ENCODE measurements at regions not wholly inside any gene's neighbourhood (a gene's known extent, or its start where the extent isn't known, plus 50 kb on each side); places are given as distances from the start of the nearest gene placed in this dataset.

GRCh38 chr2:604854-605524, 72.2 kb downstream of the TMEM18 start:
- H3K27ac ChIP-seq (ENCODE audit: low read depth in 1 of 2, low read length in 2 of 2), result no peak overlapping the region
- ATAC-seq (ENCODE audit: low FRiP score) (no peak), DNase-seq (no peak)
- H3K27me3 ChIP-seq (ENCODE audit: control insufficient read depth in 1 of 2, insufficient read depth in 2 of 2, low read length in 1 of 2), result no peaks in the 10 kb centered on the region
- H3K9me3 ChIP-seq (ENCODE audit: control insufficient read depth, low read length), result no peaks in the 10 kb centered on the region
- intact Hi-C loops (cut with DNase I), result no loop called here
- WGBS, 2 donors, result 97% methylated on average over 2 of the region's 2 CpGs
- no peaks in the 10 kb centered on the region for H3K4me1 ChIP-seq (ENCODE audit: control insufficient read depth in 1 of 2, insufficient read depth in 2 of 2, low read length in 2 of 2)
- H3K4me3 ChIP-seq (ENCODE audit: low read length in 2 of 2), result no peak overlapping the region
- no peaks in the 10 kb centered on the region for H3K36me3 ChIP-seq (ENCODE audit: control insufficient read depth in 1 of 2, insufficient read depth in 2 of 2, low read length in 1 of 2)

GRCh38 chr2:604385-604784, 72.8 kb downstream of the TMEM18 start:
- H3K27me3 ChIP-seq (ENCODE audit: control insufficient read depth in 1 of 2, insufficient read depth in 2 of 2, low read length in 1 of 2), result no peaks in the 10 kb centered on the region
- H3K27ac ChIP-seq (ENCODE audit: low read depth in 1 of 2, low read length in 2 of 2), result no peak overlapping the region
- no peak overlapping the region for H3K4me3 ChIP-seq (ENCODE audit: low read length in 2 of 2)
- WGBS, 2 donors, result 84 to 85% methylated on average over 9 of the region's 9 CpGs
- ATAC-seq (ENCODE audit: low FRiP score), result no peak
- DNase-seq, result peak in 1 of 2 donors; percentile 54
- H3K36me3 ChIP-seq (ENCODE audit: control insufficient read depth in 1 of 2, insufficient read depth in 2 of 2, low read length in 1 of 2), result no peaks in the 10 kb centered on the region
- intact Hi-C loops (cut with DNase I), result no loop called here
- H3K9me3 ChIP-seq (ENCODE audit: control insufficient read depth, low read length), result no peaks in the 10 kb centered on the region
- no peaks in the 10 kb centered on the region for H3K4me1 ChIP-seq (ENCODE audit: control insufficient read depth in 1 of 2, insufficient read depth in 2 of 2, low read length in 2 of 2)

DNA sequence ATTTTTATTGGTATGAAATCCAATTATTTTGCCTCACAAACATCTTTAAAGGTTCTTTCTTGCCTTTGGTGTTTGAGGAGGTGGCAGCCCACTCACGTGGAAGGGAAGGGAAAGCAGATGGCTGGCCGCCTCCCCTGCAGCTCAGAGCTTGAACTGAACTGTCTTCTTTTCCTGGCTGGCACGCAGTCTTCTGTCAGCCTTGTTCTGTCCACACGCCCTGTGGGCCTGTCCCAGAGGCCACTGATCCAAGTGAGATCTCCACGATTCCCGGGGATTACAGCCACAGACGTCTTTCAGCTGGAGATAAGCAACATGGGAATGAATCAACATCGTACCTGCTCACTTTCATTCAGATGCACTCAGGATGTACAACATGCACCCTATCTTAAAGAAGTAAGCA, 73.3 kb downstream of the TMEM18 start:
- Histone ChIP-seq H3K27ac (ENCODE audit: low read depth in 1 of 2, low read length in 2 of 2) (no peak overlapping the region), H3K9me3 (ENCODE audit: control insufficient read depth, low read length) (no peaks in the 10 kb centered on the region), H3K4me1 (ENCODE audit: control insufficient read depth in 1 of 2, insufficient read depth in 2 of 2, low read length in 2 of 2) (no peaks in the 10 kb centered on the region), H3K27me3 (ENCODE audit: control insufficient read depth in 1 of 2, insufficient read depth in 2 of 2, low read length in 1 of 2) (no peaks in the 10 kb centered on the region), H3K36me3 (ENCODE audit: control insufficient read depth in 1 of 2, insufficient read depth in 2 of 2, low read length in 1 of 2) (no peaks in the 10 kb centered on the region), H3K4me3 (ENCODE audit: low read length in 2 of 2) (no peak overlapping the region)
- ATAC-seq (ENCODE audit: low FRiP score) (no peak), DNase-seq (peak in 1 of 2 donors; percentile 22)
- 74 to 75% methylated on average over 8 of the region's 8 CpGs for WGBS, 2 donors
- intact Hi-C loops (cut with DNase I), result no loop called here

- no peaks in the 10 kb centered on the region for H3K9me3 ChIP-seq (ENCODE audit: control insufficient read depth, low read length)
- ATAC-seq (ENCODE audit: low FRiP score) (no peak), DNase-seq (no peak)
- H3K27ac ChIP-seq (ENCODE audit: low read depth in 1 of 2, low read length in 2 of 2), result no peak overlapping the region
- 69 to 76% methylated on average over 5 of the region's 5 CpGs for WGBS, 2 donors
- H3K4me3 ChIP-seq (ENCODE audit: low read length in 2 of 2), result no peak overlapping the region
- no peaks in the 10 kb centered on the region for H3K27me3 ChIP-seq (ENCODE audit: control insufficient read depth in 1 of 2, insufficient read depth in 2 of 2, low read length in 1 of 2)
- no peaks in the 10 kb centered on the region for H3K36me3 ChIP-seq (ENCODE audit: control insufficient read depth in 1 of 2, insufficient read depth in 2 of 2, low read length in 1 of 2)
- H3K4me1 ChIP-seq (ENCODE audit: control insufficient read depth in 1 of 2, insufficient read depth in 2 of 2, low read length in 2 of 2), result no peaks in the 10 kb centered on the region
- intact Hi-C loops (cut with DNase I), result no loop called here
Observed at GRCh38 chr2:603427-603826, 73.8 kb downstream of the TMEM18 start.

DNA sequence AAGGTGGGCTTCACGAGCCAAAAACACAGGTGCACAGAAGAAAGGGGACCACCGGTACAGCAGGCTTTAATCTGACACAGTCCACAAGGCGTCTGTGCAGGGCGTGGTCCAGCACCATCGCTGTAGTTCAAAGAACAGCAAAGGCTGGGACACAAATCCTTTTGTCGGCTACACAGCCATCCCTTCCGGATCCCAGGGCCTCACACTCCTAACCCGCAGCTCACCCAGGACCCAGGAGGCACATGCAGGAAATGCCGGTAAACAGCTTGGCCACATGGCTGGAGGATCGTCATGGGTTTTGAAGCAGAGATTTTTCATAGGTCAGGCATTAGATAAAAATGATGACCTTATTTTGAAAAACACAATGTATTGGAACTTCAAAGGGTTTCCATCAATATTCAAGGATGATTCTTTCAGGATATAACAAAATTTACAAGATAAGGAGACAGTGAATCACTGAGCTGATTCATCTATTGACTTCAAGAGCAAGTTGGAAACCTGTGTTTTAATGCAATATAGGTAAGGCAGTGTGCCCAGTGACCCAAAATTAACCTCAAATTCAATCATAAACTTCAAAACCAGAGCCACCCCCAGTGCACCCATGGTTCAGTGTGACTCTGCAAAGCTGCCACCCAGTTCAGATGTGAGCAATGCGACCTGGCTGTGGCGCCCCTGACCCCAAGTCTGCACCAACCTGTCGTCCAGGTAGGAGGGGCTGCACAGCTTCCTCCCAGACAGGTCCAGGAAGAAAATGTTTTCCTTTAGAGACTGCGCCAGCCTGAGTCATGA, 74.4 kb downstream of the TMEM18 start:
- DNase-seq (peak in 1 of 2 donors; percentile 54), ATAC-seq (ENCODE audit: low FRiP score) (no peak)
- no peak overlapping the region for H3K4me3 ChIP-seq (ENCODE audit: low read length in 2 of 2)
- WGBS, 2 donors, result 87 to 89% methylated on average over 14 of the region's 14 CpGs
- H3K36me3 ChIP-seq (ENCODE audit: control insufficient read depth in 1 of 2, insufficient read depth in 2 of 2, low read length in 1 of 2), result no peaks in the 10 kb centered on the region
- no peaks in the 10 kb centered on the region for H3K4me1 ChIP-seq (ENCODE audit: control insufficient read depth in 1 of 2, insufficient read depth in 2 of 2, low read length in 2 of 2)
- H3K9me3 ChIP-seq (ENCODE audit: control insufficient read depth, low read length), result no peaks in the 10 kb centered on the region
- no peaks in the 10 kb centered on the region for H3K27me3 ChIP-seq (ENCODE audit: control insufficient read depth in 1 of 2, insufficient read depth in 2 of 2, low read length in 1 of 2)
- intact Hi-C loops (cut with DNase I), result no loop called here
- H3K27ac ChIP-seq (ENCODE audit: low read depth in 1 of 2, low read length in 2 of 2), result no peak overlapping the region

DNA sequence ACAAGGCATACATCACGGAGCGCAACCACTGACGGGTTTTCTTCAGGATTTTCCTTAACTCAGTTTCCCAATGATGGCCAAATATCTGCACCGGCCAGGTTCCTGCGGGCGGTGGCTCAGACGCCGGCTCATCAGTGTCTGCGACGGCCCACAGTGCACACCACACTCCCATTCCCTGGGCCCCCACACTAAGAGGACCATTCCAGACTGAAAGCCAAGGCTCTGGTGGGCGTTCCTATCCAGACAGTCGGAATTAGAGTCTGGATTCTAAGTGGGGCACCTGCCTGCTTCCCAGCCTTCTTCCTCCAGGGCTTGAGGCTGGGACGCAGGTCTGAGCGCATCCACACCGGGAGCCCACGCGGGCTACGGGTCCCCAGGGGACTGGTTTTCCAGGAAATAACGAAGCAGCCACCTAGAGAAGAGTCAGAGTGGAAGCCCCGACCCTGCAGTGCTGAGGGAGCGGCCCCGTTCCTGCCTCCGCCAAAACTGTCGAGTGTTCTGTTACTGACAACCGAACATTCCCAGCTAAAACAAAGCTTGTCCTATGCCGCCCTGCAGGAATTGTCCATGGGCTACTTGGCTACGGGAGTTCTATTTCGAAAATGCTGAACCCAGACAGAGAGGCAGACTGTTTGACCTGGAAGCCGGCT, 75.3 kb downstream of the TMEM18 start:
- Histone ChIP-seq H3K9me3 (ENCODE audit: control insufficient read depth, low read length) (no peaks in the 10 kb centered on the region), H3K27ac (ENCODE audit: low read depth in 1 of 2, low read length in 2 of 2) (no peak overlapping the region), H3K27me3 (ENCODE audit: control insufficient read depth in 1 of 2, insufficient read depth in 2 of 2, low read length in 1 of 2) (no peaks in the 10 kb centered on the region), H3K4me1 (ENCODE audit: control insufficient read depth in 1 of 2, insufficient read depth in 2 of 2, low read length in 2 of 2) (no peaks in the 10 kb centered on the region), H3K4me3 (ENCODE audit: low read length in 2 of 2) (no peak overlapping the region), H3K36me3 (ENCODE audit: control insufficient read depth in 1 of 2, insufficient read depth in 2 of 2, low read length in 1 of 2) (no peaks in the 10 kb centered on the region)
- intact Hi-C loops (cut with DNase I), result no loop called here
- DNase-seq (peak in 1 of 2 donors; percentile 55), ATAC-seq (ENCODE audit: low FRiP score) (no peak)
- WGBS, 2 donors, result 86 to 89% methylated on average over 29 of the region's 29 CpGs

DNA sequence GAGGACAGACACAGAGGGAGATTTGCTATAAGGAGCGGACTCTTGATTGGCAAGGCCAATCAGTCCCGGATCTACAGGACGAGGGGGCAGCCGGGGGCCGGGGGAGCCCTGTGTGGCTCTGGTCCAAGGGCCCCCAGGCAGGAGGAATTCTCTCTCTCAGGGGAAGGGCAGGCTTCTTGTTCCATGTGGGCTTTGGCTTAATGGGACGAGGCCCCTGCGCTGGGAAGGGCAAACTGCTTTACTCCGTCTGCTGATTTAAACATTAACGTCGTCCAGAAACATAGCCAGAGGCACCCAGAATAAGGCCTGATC, 75.9 kb downstream of the TMEM18 start:
- H3K36me3 ChIP-seq (ENCODE audit: control insufficient read depth in 1 of 2, insufficient read depth in 2 of 2, low read length in 1 of 2), result no peaks in the 10 kb centered on the region
- H3K27ac ChIP-seq (ENCODE audit: low read depth in 1 of 2, low read length in 2 of 2), result no peak overlapping the region
- H3K9me3 ChIP-seq (ENCODE audit: control insufficient read depth, low read length), result no peaks in the 10 kb centered on the region
- whole genome bisulfite sequencing, 2 donors, result 85% methylated on average over 10 of the region's 10 CpGs
- H3K27me3 ChIP-seq (ENCODE audit: control insufficient read depth in 1 of 2, insufficient read depth in 2 of 2, low read length in 1 of 2), result no peaks in the 10 kb centered on the region
- no peaks in the 10 kb centered on the region for H3K4me1 ChIP-seq (ENCODE audit: control insufficient read depth in 1 of 2, insufficient read depth in 2 of 2, low read length in 2 of 2)
- H3K4me3 ChIP-seq (ENCODE audit: low read length in 2 of 2), result no peak overlapping the region
- ATAC-seq (ENCODE audit: low FRiP score) (no peak), DNase-seq (peak in 1 of 2 donors; percentile 46)
- intact Hi-C loops (cut with DNase I), result no loop called here

DNA sequence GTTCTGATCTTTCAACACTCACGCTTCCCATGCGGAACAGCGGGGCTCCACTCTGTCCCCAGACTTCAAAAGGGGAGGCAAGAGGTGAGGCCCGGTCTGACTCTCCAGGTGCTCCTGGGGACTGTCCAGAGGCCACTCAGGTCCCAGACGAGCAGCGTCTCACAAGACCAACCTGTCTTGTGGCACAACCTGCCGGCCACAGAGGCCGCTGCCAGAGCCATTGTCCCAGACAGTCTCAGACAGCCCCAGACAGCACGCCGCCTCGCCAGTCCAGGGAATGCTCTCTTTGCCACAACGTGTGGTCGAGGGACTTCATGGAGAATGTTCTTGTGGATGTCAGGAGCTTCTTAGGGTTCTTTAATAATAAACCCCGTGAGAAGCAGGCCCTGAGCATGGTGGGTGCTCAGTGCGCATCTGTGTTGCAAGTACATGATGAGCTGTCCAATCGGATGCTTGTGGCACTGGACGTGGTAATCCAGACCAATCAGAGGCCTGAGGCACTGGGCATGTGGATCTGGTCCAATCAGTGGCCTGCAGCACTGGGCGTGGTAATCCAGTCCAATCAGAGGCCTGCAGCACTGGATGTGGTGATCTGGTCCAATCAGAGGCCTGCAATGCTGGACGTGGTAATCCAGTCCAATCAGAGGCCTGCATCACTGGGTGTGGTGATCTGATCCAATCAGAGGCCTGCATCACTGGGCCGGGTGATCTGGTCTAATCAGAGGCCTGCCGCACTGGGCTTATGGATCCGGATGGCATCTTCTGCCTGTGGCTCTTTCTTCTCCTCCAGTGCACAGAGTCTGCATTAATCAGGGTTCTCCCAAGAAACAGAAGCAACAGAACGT, 76.4 kb downstream of the TMEM18 start:
- DNase-seq, result peak in 1 of 2 donors; percentile 72
- H3K4me3 ChIP-seq (ENCODE audit: low read length in 2 of 2), result no peak overlapping the region

More for the DNA sequence above, 76.4 kb downstream of the TMEM18 start:
- Histone ChIP-seq H3K4me1 (ENCODE audit: control insufficient read depth in 1 of 2, insufficient read depth in 2 of 2, low read length in 2 of 2) (no peaks in the 10 kb centered on the region), H3K27ac (ENCODE audit: low read depth in 1 of 2, low read length in 2 of 2) (no peak overlapping the region), H3K27me3 (ENCODE audit: control insufficient read depth in 1 of 2, insufficient read depth in 2 of 2, low read length in 1 of 2) (no peaks in the 10 kb centered on the region), H3K36me3 (ENCODE audit: control insufficient read depth in 1 of 2, insufficient read depth in 2 of 2, low read length in 1 of 2) (no peaks in the 10 kb centered on the region), H3K9me3 (ENCODE audit: control insufficient read depth, low read length) (no peaks in the 10 kb centered on the region)
- ATAC-seq (ENCODE audit: low FRiP score), result no peak
- intact Hi-C loops (cut with DNase I), result no loop called here
- 89% methylated on average over 23 of the region's 23 CpGs for WGBS, 2 donors
